Medulla oblongata (tissue), 1 donor: ENCODE measurements at regions not wholly inside any gene's neighbourhood (a gene's known extent, or its start where the extent isn't known, plus 50 kb on each side); places are given as distances from the start of the nearest gene placed in this dataset.

ENCODE experiments used
- DNase-seq: peaks from one replicate; pipeline ENCODE4 v3.0.0-alpha.2; 2015; ENCODE audit errors: extremely low spot score

DNA sequence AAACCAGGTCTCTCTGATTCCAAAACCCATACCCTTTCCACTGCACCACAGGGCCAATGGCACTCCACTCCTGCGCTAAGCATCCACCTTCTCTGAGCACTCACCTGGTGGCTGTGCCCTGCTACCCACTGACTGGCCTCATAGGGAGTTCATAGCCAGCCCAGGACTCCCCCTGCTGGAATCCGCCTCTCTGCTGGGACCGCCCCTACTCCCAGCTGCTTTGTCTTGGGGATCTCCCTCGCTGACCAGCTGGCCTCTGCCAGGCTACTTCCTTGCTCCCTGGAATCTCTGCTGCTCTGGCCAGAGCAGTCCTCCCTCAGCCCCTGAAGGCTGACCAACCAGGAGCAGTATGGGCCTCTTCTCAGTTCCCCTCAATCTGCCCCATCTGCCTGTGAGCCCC lies 129.7 kb downstream of the FAXC start:
- no peak for DNase-seq

DNA sequence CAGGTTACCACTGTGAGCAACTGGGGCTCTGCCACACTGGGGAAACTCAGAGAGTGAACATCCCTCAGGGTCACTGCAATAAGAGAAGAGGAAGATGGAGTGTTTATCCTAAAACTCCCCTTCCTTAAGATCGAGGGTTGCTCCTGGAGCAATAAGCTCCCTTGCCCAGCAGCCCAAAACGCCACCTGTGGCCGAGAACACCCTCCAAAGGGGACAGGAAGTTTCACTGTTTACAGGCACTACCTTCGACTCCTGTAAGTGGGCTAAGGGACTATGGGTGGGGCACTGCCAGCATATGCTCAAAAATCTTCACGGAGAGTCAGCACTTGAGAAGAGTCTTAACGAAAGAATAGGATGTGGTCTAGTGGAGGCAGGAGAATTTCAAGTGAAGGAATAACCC lies 132.5 kb downstream of the FAXC start:
- DNase-seq, result no peak

- no peak for DNase-seq
These were observed 153.4 kb downstream of the FAXC start for GRCh38 chr6:99195986-99196655.

- no peak for DNase-seq
These were observed 156.9 kb downstream of the FAXC start for GRCh38 chr6:99192561-99192960.

- DNase-seq, result no peak
These were observed 159.4 kb downstream of the FAXC start for GRCh38 chr6:99189823-99190721.

DNA sequence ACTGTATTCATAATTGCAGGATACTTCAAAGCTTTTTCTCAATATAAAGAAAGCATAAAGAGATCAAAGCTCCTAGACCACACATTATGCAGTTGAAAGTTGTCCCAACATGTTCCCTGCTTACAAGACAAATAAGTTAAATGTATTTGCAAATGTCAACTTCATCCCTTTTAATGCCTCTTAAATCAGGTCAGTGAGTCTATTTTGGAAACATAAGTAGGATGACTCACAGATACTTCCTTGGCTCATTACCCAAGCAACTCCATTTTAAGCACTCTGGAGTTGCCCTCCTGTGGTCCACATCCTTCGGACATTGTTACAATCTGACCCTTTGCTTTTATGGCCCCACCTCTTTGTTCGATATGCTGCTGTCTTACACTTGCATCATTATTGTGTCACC lies 162.0 kb downstream of the FAXC start:
- no peak for DNase-seq

DNA sequence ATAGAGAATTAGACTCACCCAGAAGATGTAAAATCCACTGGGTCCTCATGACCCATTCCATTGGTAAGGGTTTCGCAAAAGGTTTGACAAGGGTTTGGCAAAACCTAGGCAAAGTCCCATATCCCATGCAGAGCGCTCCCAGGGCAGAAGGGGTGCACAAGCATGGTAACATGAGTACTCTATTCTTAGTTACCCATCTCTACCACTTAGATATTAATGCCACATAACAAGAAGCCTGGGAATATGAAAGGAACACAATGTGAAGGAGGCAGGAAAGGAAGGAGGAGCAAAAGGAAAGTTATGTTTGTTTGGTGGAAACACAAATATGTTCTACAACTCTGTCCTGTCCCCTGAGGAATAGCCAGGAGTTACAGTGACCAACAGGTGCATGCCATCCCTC lies 163.1 kb downstream of the FAXC start:
- DNase-seq, result no peak

DNA sequence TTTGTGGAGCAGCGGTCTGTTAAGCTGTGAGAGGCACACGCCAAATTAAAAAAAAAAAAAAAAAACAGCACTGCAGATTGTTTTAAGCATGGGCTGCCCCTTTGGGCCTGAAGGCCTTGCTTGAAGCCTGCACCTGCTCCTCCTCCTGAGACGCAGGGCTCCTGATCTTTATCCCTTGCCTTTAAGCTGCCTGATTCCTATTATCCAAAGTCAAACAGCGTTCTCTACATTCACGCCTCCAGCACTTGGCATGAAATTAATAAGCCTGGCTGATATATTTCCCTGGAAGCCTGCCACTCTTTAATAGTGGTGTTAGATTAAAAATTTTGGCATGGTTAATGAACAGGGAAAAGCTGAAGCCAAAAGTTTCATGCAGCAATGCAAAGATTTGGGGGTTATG lies 163.9 kb downstream of the FAXC start:
- no peak for DNase-seq

- DNase-seq, result no peak
These were observed 164.8 kb downstream of the FAXC start for GRCh38 chr6:99184696-99185095.

DNA sequence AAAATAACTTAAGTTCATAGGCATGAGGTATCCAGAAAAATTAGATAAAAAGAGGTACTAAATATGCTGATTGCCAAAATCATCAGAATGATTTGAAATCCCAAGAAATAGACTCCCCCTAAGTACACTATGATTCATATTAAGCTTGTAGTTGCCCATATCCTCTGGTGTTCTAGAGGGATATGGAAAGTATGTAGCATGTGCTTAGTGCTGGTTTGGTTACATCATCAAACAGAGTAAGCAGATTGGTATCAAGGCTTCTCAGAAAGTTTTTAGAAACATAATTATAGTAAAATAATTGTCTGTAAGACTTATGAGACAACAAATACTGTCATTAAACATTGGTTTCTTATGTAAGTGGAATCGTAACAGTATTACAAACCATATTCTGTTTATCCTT lies 166.4 kb downstream of the FAXC start:
- no peak for DNase-seq

- no peak for DNase-seq
These were observed 168.3 kb downstream of the FAXC start for GRCh38 chr6:99181174-99181573.

DNA sequence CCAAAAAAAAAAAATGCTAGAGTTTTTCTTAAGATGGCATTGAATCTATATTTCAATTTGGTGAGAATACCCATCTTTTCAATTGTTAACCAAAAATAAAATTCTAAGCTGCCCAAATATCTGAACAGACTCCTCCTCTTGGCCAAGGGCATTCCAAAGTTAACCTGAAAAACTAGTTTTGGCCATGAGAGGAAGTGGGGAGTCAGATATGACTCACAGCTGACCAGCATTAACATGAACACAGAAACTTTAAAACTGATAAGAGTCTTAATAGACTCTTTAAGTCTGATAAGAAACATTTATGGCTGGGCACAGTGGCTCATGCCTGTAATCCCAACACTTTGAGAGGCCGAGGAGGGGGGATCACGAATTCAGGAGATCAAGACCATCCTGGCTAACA lies 171.3 kb downstream of the FAXC start:
- DNase-seq, result no peak

GRCh38 chr6:99177736-99178135 lies 171.7 kb downstream of the FAXC start:
- DNase-seq, result no peak

GRCh38 chr6:99165838-99166237 lies 183.6 kb downstream of the FAXC start:
- no peak for DNase-seq

DNA sequence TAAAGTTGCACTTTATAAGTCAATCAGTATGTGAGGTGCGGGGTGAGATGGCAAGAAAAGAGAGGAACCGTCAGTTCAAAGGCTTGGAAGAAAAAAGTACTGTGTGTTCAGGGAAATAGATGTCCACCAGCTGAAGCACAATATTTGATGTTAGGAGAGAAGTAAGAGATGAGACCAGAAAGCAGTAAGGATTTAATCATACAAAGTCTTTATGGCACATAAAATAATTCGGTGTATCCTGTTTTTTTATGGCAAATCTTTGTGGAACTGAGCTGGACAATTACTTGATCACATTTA lies 197.2 kb downstream of the FAXC start:
- DNase-seq, result no peak

DNA sequence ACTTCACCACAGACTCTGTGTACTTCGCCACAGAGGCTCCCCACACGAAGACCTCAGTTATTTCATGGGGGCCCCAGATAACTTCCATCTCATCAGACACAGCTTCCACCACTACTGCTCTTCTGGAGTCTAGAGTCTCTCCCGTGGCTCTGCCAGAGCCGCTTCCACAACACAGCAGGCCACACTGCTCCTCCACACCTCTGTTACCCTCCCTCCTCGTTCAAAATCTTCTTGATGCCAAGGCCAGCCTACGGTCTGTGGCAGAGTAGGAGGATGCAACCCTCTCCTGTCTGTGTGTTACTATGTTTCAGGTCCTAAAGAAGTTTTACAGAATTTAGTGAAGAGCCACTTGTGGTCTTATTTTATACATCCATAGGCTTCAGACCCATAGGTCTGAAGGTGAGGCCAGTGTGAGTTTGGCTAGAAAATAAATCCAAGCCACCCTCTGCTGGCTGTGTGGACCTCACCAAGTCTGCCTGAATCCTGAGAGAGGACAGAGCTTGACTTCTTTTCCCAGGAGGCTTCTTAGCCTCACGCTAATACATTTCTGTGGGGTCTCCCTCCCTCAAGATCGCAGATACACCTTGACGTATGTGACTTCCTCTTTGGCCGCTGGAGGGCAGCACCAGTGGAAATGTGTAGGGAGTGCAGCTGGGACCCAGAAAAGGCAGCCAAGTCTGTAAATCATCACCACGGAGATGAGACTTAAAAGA lies 197.7 kb downstream of the FAXC start:
- DNase-seq, result no peak

GRCh38 chr6:99148761-99149160 lies 200.7 kb downstream of the FAXC start:
- DNase-seq, result no peak

GRCh38 chr6:99148111-99148510 lies 200.4 kb upstream of the FBXL4 start:
- no peak for DNase-seq

DNA sequence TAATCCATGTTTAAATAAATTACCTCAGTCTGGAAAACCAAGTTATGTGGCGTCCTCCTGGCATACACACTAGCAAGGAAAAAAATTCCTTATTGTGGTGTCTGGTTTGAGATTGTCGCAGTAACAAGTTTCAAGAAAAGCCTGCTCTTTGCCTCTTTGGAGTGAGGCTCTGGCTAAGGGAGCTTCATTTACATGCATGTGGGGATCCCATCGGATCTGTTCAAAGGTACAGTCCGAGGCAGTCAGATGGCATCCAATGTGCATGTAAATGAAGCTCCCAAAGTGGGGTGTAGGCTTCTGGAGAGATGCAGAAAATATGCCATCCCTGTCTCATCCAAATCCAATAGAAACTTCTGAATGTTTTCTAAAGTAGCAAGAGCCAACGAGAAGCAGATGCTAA lies 199.5 kb upstream of the FBXL4 start:
- DNase-seq, result no peak

DNA sequence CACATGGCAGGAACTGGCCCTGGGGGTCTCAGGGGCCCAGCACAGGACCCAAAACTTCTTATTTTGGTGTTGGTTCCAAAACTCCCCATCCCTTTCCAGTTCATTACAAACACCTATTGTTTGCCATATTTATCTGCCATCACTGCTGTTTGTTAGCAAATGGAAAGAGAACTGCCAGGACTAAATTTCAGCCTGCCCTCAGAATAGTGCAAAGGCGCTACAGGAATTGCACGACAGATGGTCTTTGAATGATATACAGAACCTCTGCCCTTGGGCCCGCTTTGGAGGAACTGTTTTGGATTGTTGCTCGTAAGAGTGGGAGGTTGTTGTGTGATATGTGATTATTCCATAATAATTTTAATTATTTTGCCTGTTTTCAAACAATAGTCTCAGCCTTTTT lies 199.0 kb upstream of the FBXL4 start:
- DNase-seq, result no peak

- DNase-seq, result no peak
These were observed 198.0 kb upstream of the FBXL4 start for GRCh38 chr6:99145738-99146137.

GRCh38 chr6:99143108-99143861 lies 195.5 kb upstream of the FBXL4 start:
- DNase-seq, result peak; percentile 40
